BLaER1 treated with 17β-estradiol and CSF1 and Interleukin-3, amounts not matched to agents 10 nM and 100 nM (cell line): ENCODE measurements at regions not wholly inside any gene's neighbourhood (a gene's known extent, or its start where the extent isn't known, plus 50 kb on each side); places are given as distances from the start of the nearest gene placed in this dataset.

Experiments
- H3K27ac ChIP-seq, 11 experiments: shearing (Covaris generic); formaldehyde crosslinking; 2 replicates each; pipeline ENCODE4 v1.8.1; 2022
- H3K27me3 ChIP-seq, 11 experiments: shearing (Covaris generic); formaldehyde crosslinking; 2 replicates each; pipeline ENCODE4 v1.8.1; 2022
- H3K36me3 ChIP-seq, 11 experiments: shearing (Covaris generic); formaldehyde crosslinking; 2 replicates each; pipeline ENCODE4 v1.8.1; 2022
- H3K4me1 ChIP-seq, 10 experiments: shearing (Covaris generic); formaldehyde crosslinking; 2 replicates each; pipeline ENCODE4 v1.8.1; 2022
- H3K4me2 ChIP-seq, 11 experiments: shearing (Covaris generic); formaldehyde crosslinking; 2 replicates each; pipeline ENCODE4 v1.8.1; 2022
- H3K4me3 ChIP-seq, 10 experiments: shearing (Covaris generic); formaldehyde crosslinking; 2 replicates each; pipeline ENCODE4 v1.8.1; 2022
- H3K9ac ChIP-seq, 11 experiments: shearing (Covaris generic); formaldehyde crosslinking; 2 replicates each; pipeline ENCODE4 v1.8.1; 2022
- H3K9me3 ChIP-seq, 11 experiments: shearing (Covaris generic); formaldehyde crosslinking; replicated peaks in 1 of 11; 2 replicates each; pipeline ENCODE4 v1.8.1; 2022
- H4K20me1 ChIP-seq, 11 experiments: shearing (Covaris generic); formaldehyde crosslinking; 2 replicates each; pipeline ENCODE4 v1.8.1; 2022
- Cebpa-rat ChIP-seq, 11 experiments: shearing (Covaris generic); IDR thresholded peaks; 2 replicates each; pipeline ENCODE4 v1.8.1; 2022

DNA sequence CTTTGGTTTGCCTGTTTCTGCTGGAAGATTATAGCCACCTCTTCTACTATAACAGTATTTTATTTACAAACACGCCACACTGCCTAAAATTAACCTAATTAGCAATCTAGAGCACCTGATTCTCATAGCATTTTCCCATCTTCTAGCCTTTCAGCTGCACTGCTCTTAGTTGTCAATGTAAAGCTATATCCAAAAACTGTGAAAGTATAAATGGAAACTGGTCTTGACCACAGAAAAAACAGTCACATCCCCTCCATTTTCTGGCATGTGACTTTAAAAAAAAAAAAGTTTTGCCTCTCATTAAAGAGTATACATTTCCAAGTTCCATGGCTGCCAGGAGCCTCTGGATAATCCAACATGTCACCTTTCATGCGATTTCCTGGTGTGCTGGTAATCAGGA is 287.8 kb downstream of the DTWD2 start:
- TF ChIP-seq Cebpa-rat (IDR thresholded peaks at IDR 0.05), result no peak
- H3K9me3 ChIP-seq, result peaks cover 26 to 38% (median 33%) of the 10 kb centered on the region in 11 experiments
- H3K36me3 ChIP-seq, result peaks cover 0 to 4% (median 0%) of the 10 kb centered on the region in 11 experiments; a peak in 1 of 22 replicates
- no peaks in the 10 kb centered on the region; a peak in 1 of 22 replicates for H3K27me3 ChIP-seq
- no peak overlapping the region for H3K4me3 ChIP-seq
- H3K4me1 ChIP-seq, result peaks cover 0 to 5% (median 0%) of the 10 kb centered on the region in 10 experiments; a peak in 1 of 20 replicates
- H3K4me2 ChIP-seq, result peak overlapping the region in 1 of 11 experiments; percentile 1; a peak in 1 of 22 replicates
- no peak overlapping the region for H3K9ac ChIP-seq
- no peaks in the 10 kb centered on the region for H4K20me1 ChIP-seq
- no peak overlapping the region for H3K27ac ChIP-seq

DNA sequence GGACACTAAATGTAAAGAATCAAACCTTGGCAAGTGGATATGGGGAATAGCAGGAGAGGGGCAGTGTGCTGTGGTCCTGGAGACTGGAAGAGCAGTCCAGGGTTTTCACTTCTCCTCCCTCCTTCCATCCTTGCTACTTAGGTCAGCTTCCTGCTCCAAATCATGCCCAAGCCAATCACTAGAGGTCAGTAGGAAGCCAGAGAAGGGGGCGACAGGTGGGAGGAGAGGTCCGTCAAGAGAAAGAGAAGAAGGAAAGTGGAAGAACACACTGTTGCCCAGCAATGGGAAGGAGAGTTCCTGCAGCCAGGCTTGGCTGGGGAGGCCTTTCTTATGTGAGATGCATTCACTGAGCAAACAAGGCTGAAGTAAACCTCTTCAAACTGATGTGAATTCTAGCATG is 289.6 kb downstream of the DTWD2 start:
- Histone ChIP-seq H3K9me3 (peaks cover 20 to 28% (median 23%) of the 10 kb centered on the region in 11 experiments), H3K9ac (no peak overlapping the region), H4K20me1 (no peaks in the 10 kb centered on the region), H3K4me3 (no peak overlapping the region), H3K27ac (no peak overlapping the region), H3K36me3 (peaks cover 0 to 4% (median 0%) of the 10 kb centered on the region in 11 experiments; a peak in 1 of 22 replicates), H3K4me1 (peaks cover 0 to 7% (median 0%) of the 10 kb centered on the region in 10 experiments; a peak in 6 of 20 replicates), H3K27me3 (no peaks in the 10 kb centered on the region; a peak in 1 of 22 replicates), H3K4me2 (no peak overlapping the region)
- TF ChIP-seq Cebpa-rat (IDR thresholded peaks at IDR 0.05), result no peak

DNA sequence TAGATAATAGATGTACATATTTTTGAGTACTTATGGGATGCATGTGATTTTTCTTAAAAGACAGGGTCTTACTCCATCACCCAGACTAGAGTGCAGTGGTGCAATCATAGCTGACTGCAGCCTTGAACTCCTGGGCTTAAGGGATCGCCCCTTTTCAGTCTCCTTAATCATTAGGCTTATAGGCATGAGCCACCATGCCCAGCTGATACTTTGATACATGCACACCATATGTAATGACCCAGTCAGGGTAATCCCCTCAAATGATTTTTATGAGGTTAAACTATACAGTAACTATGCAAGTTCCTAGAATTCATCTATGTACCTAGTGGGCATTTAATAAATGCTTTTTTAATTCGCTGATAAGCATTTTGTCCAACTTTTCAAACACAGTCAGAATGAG is 292.3 kb downstream of the DTWD2 start:
- H3K9ac ChIP-seq, result no peak overlapping the region
- no peaks in the 10 kb centered on the region for H4K20me1 ChIP-seq
- H3K4me3 ChIP-seq, result no peak overlapping the region
- no peak overlapping the region for H3K4me2 ChIP-seq
- no peaks in the 10 kb centered on the region; a peak in 1 of 22 replicates for H3K27me3 ChIP-seq
- no peak overlapping the region for H3K27ac ChIP-seq
- H3K9me3 ChIP-seq, result 0 out of 22 replicates have a peak, but pooled peaks cover 0 to under 1% (median 0%) of the 10 kb centered on the region in 11 experiments
- TF ChIP-seq Cebpa-rat (IDR thresholded peaks at IDR 0.05), result no peak
- H3K4me1 ChIP-seq, result peaks cover 0 to 23% (median 13%) of the 10 kb centered on the region in 10 experiments; a peak in 16 of 20 replicates
- no peaks in the 10 kb centered on the region for H3K36me3 ChIP-seq

DNA sequence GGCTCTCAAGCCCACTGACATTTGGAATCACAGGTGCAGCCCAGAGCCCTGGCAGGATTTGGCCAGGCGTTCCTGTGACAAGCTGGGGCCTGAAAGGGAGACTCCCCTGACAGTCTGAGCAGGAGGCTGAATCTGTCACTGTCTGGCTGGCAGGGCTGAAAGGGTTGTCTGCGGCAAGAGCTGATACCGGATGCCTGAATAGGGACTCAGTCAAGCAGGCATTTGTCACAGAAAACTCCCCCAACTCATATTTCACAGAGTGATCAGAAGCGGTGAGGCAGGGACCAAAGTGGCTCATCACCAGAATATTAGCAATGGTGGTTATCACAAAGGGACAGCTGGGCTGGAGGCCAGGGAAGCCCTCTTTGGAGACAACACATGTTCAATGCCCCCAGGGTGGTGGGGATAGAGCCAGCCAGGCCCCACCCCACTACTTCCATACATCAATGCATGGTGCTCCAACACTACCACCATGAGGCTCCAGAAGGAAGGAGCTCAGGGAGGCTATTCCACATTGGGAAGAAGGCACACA is 295.5 kb downstream of the DTWD2 start:
- H3K9ac ChIP-seq, result 0 out of 22 replicates have a peak overlapping the region, but pooled peaks of 1 of the 11 experiments have one; percentile 14
- no peaks in the 10 kb centered on the region; a peak in 1 of 22 replicates for H3K27me3 ChIP-seq
- peak overlapping the region in 9 of 11 experiments; percentile 7 to 81 (median 60); a peak in 18 of 22 replicates for H3K4me2 ChIP-seq
- no peak overlapping the region for H3K4me3 ChIP-seq
- no peaks in the 10 kb centered on the region; a peak in 1 of 22 replicates for H3K9me3 ChIP-seq
- no peak for TF ChIP-seq Cebpa-rat (IDR thresholded peaks at IDR 0.05)
- H4K20me1 ChIP-seq, result no peaks in the 10 kb centered on the region
- peak overlapping the region in 3 of 11 experiments; percentile 11 to 34 (median 24); a peak in 4 of 22 replicates for H3K27ac ChIP-seq
- no peaks in the 10 kb centered on the region for H3K36me3 ChIP-seq
- peaks cover 7 to 33% (median 27%) of the 10 kb centered on the region in 10 experiments for H3K4me1 ChIP-seq

DNA sequence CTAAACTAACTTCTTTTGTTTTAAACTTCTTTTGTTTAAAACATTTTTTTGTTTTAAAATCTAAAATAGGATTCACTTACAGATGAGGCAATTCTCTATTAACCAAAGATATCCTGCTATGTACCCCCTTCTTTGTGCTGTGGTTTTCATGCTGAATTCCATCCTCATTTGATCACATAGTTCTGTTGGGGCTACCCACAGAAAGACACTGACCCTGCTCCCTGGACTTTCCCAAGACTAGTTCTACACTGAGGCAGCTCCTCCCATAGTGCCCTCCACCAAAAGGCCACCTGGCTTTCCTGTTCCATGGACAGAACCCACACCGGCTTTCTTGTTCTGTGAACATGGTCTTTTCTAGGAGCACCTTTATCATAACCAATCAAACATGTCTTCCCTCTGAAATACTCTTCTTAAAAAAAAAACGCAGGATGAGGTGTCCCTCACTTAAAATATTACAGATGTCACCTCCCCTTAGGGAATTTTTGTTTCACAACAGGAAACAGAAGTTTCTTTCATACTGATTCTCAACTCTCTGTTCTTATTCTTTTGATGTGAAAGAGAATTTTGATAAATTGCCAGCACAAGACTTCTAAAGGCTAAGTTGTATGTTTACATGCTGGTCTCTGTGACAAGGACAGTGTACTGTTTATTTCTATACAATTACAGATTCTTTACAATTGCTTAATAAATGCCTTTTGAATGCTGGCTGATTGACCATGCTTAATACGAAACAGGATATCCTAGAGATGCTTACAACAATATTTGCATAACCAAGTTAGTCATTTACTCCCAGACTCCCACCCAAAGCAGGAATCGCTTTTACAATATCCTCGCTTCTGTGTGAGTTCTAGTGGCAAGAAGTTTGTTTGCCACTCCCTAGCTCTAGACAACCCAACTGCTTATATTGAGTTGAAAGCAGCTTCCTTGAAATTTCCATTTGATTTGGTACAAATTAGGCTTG is 300.4 kb downstream of the DTWD2 start:
- Histone ChIP-seq H3K27ac (peak overlapping the region in 9 of 11 experiments; percentile 28 to 77 (median 60); a peak in 17 of 22 replicates), H4K20me1 (no peaks in the 10 kb centered on the region), H3K4me2 (peak overlapping the region; percentile 47 to 79 (median 66)), H3K36me3 (no peaks in the 10 kb centered on the region), H3K9me3 (no peaks in the 10 kb centered on the region; a peak in 2 of 22 replicates), H3K27me3 (no peaks in the 10 kb centered on the region), H3K4me3 (no peak overlapping the region), H3K4me1 (peaks cover 14 to 35% (median 29%) of the 10 kb centered on the region in 10 experiments), H3K9ac (peak overlapping the region in 4 of 11 experiments; percentile 2 to 50 (median 32); a peak in 5 of 22 replicates)
- TF ChIP-seq Cebpa-rat (IDR thresholded peaks at IDR 0.05), result no peak

DNA sequence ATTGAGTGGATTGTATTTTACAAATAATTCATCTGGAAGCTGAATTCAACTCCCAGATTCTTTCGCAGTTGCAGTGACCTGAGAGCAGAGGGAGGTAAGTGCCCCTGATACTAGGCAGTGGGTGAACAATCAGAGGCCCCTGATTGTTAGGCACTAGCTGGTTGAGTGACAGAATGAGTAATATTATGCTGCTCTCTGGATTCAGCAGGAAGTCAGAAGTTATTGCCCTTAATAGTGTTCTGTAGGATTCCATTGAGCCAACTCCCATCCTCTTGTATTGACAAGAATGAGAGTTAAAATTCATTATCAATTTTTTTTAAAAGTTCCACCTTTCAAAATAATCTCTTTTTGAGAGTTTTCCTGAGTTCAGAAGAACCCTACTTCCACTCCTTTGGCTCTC is 301.2 kb downstream of the DTWD2 start:
- Histone ChIP-seq H3K9me3 (no peaks in the 10 kb centered on the region; a peak in 2 of 22 replicates), H3K36me3 (no peaks in the 10 kb centered on the region), H4K20me1 (no peaks in the 10 kb centered on the region), H3K27ac (peak overlapping the region in 9 of 11 experiments; percentile 28 to 77 (median 60); a peak in 15 of 22 replicates), H3K4me1 (peaks cover 14 to 27% (median 22%) of the 10 kb centered on the region in 10 experiments), H3K9ac (0 out of 22 replicates have a peak overlapping the region, but pooled peaks of 1 of the 11 experiments have one; percentile 47), H3K4me2 (peak overlapping the region in 10 of 11 experiments; percentile 48 to 79 (median 66); a peak in 19 of 22 replicates), H3K27me3 (no peaks in the 10 kb centered on the region), H3K4me3 (no peak overlapping the region)
- no peak for TF ChIP-seq Cebpa-rat (IDR thresholded peaks at IDR 0.05)

DNA sequence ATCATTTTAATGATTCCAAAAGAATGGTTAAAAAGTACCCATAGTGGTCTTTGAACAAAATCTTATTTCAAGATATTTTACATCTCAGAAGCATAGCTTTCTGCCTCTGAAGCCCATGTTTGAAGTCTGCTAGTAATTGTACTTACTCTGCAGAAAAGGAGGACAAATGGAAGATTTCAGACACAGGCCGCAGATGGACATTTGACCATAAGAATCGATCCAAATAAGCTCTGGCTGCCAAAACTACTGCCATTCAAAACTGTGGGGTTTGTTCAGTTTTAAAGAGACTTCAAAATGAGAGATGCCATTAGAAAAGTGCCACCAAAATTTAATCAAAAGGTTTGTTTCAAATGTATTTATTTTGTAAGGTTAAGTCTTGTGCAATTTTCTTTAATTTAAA is 306.7 kb downstream of the DTWD2 start:
- Histone ChIP-seq H3K4me2 (no peak overlapping the region), H3K4me1 (no peaks in the 10 kb centered on the region; a peak in 1 of 20 replicates), H4K20me1 (no peaks in the 10 kb centered on the region), H3K9me3 (no peaks in the 10 kb centered on the region; a peak in 1 of 22 replicates), H3K27me3 (no peaks in the 10 kb centered on the region), H3K4me3 (no peak overlapping the region), H3K36me3 (no peaks in the 10 kb centered on the region), H3K9ac (no peak overlapping the region), H3K27ac (no peak overlapping the region)
- no peak for TF ChIP-seq Cebpa-rat (IDR thresholded peaks at IDR 0.05)

DNA sequence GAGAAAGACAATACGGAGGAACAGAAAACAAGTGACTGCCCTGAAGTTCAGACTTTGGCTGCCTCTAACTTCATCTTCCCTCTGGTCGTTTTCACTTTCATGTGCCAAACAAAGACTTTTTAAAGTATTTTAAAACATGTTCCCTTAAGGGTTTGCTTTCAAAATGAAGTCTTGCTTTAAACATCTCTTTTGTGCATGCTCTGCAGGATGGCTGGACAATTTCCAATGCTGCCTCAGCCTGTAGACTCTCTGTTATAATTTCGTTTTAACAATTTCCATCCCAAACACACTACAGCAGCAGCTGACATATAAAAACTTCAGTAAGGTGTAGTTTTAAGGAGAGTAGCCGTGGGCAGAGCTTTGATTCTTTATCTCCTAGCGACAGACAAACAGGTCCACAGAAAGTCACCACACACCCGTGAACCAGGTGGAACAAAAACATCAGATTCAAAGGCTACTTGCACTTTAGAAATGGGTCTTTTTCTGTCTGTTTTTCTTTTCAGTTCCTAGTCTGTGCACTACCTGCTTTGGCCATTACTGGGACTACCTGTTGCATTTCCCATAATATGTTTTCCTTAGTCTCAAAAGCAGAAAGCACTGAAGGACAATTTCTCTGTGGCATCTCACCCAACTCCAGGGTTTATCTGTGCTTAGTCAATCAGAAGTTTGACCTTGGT is 308.9 kb downstream of the DTWD2 start:
- Histone ChIP-seq H3K9me3 (peaks cover 0 to 5% (median 2%) of the 10 kb centered on the region in 11 experiments; a peak in 4 of 22 replicates), H3K4me1 (peaks cover 0 to 10% (median 4%) of the 10 kb centered on the region in 10 experiments; a peak in 7 of 20 replicates), H3K9ac (no peak overlapping the region), H3K4me2 (no peak overlapping the region), H4K20me1 (no peaks in the 10 kb centered on the region), H3K4me3 (no peak overlapping the region), H3K36me3 (no peaks in the 10 kb centered on the region), H3K27ac (no peak overlapping the region), H3K27me3 (no peaks in the 10 kb centered on the region)
- no peak for TF ChIP-seq Cebpa-rat (IDR thresholded peaks at IDR 0.05)
